HG03045 (cell line): ENCODE measurements at regions not wholly inside any gene's neighbourhood (a gene's known extent, or its start where the extent isn't known, plus 50 kb on each side); places are given as distances from the start of the nearest gene placed in this dataset.
"Not testable (repeated sequence)": the region's sequence is repeated elsewhere in the genome, so short reads cannot be mapped to it uniquely, and the experiment has no call there.

Experiments used
- ATAC-seq: cut with Tn5 transposase; IDR thresholded peaks from one replicate; pipeline ENCODE4 v1.9.1; 2021; ENCODE audit warnings: mild to moderate bottlenecking, moderate library complexity; ENCODE audit not compliant: unreplicated experiment

GRCh38 chr1:146729642-146730344 is 208.3 kb upstream of the NBPF12 start:
- ATAC-seq = not testable (repeated sequence)

- not testable (repeated sequence) for ATAC-seq
These were observed 223.1 kb upstream of the NBPF12 start for GRCh38 chr1:146715054-146715453.

GRCh38 chr1:146710838-146711521 is 227.1 kb upstream of the NBPF12 start:
- ATAC-seq = not testable (repeated sequence)

- not testable (repeated sequence) for ATAC-seq
These were observed 228.8 kb upstream of the NBPF12 start for GRCh38 chr1:146709302-146709701.

GRCh38 chr1:146704162-146704724 is 233.9 kb upstream of the NBPF12 start:
- not testable (repeated sequence) for ATAC-seq

GRCh38 chr1:146701320-146701719 is 236.8 kb upstream of the NBPF12 start:
- ATAC-seq = not testable (repeated sequence)

GRCh38 chr1:146695388-146695787 is 242.7 kb upstream of the NBPF12 start:
- not testable (repeated sequence) for ATAC-seq

- not testable (repeated sequence) for ATAC-seq
These were observed 246.3 kb upstream of the NBPF12 start for GRCh38 chr1:146691798-146692197.

- not testable (repeated sequence) for ATAC-seq
These were observed 249.2 kb upstream of the NBPF12 start for GRCh38 chr1:146688893-146689292.

- not testable (repeated sequence) for ATAC-seq
These were observed 251.3 kb upstream of the NBPF12 start for GRCh38 chr1:146686777-146687366.

GRCh38 chr1:146683126-146683429 is 255.0 kb upstream of the NBPF12 start:
- not testable (repeated sequence) for ATAC-seq

GRCh38 chr1:146682227-146683125 is 255.6 kb upstream of the NBPF12 start:
- not testable (repeated sequence) for ATAC-seq

GRCh38 chr1:146673729-146674299 is 264.3 kb upstream of the NBPF12 start:
- not testable (repeated sequence) for ATAC-seq

GRCh38 chr1:146672608-146673007 is 265.5 kb upstream of the NBPF12 start:
- ATAC-seq = not testable (repeated sequence)

GRCh38 chr1:146671588-146671987 is 266.5 kb upstream of the NBPF12 start:
- ATAC-seq = not testable (repeated sequence)

GRCh38 chr1:146670832-146671566 is 267.1 kb upstream of the NBPF12 start:
- not testable (repeated sequence) for ATAC-seq

GRCh38 chr1:146666275-146666674 is 271.8 kb upstream of the NBPF12 start:
- not testable (repeated sequence) for ATAC-seq

- ATAC-seq = not testable (repeated sequence)
These were observed 277.9 kb upstream of the NBPF12 start for GRCh38 chr1:146660242-146660641.

GRCh38 chr1:146656356-146657060 is 281.6 kb upstream of the NBPF12 start:
- not testable (repeated sequence) for ATAC-seq
